Pancreas (tissue), 10 donors: ENCODE measurements at regions not wholly inside any gene's neighbourhood (a gene's known extent, or its start where the extent isn't known, plus 50 kb on each side); places are given as distances from the start of the nearest gene placed in this dataset.

Source experiments
- ATAC-seq, 4 donors: fragments of 200-7000 bp; cut with Tn5 transposase; one replicate each; pipeline versions ENCODE4 v1.8.0 to v1.9.1; 2020; ENCODE audit warnings: mild to moderate bottlenecking in 4 of 4, moderate library complexity in 4 of 4
- DNase-seq, 6 donors: peaks; one replicate each; pipeline ENCODE4 v3.0.0-alpha.2; 2020
- FAIRE-seq: peaks from 2 replicates; lab custom pipeline; 2012; peaks lifted over from hg19 to GRCh38; lab: Jason Lieb, UNC
- H3K27ac ChIP-seq, 4 donors: fragments of 200-600 bp; sonication (generic); 1 replicate in 3 of 4; 2 replicates in 1 of 4; pipeline versions ENCODE4 v1.5.0 to v1.8.0; 2020
- H3K27me3 ChIP-seq, 4 donors: fragments of 200-600 bp; one replicate each; pipeline ENCODE4 v1.8.0; 2021
- H3K36me3 ChIP-seq, 3 donors: fragments of 200-600 bp; sonication (generic) in 1 of 3; one replicate each; pipeline versions ENCODE4 v1.5.0 to v1.8.0; 2020 to 2021
- H3K4me1 ChIP-seq, 3 donors: fragments of 200-600 bp; one replicate each; pipeline ENCODE4 v1.8.0; 2021
- H3K4me3 ChIP-seq, 4 donors: fragments of 200-600 bp; sonication (generic) in 2 of 4; one replicate each; pipeline versions ENCODE4 v1.5.0 to v1.8.0; 2020 to 2021
- H3K9me3 ChIP-seq, 4 donors: fragments of 200-600 bp; one replicate each; pipeline ENCODE4 v1.8.0; 2021
- CTCF ChIP-seq, 4 donors: fragments of 200-600 bp; sonication (generic) in 3 of 4; IDR thresholded peaks; one replicate each; pipeline versions ENCODE4 v1.5.0 to v1.8.0; 2021; ENCODE audit warnings: antibody characterized with exemption in 4 of 4
- WGBS, 2 donors: extraction: QIAGEN DNeasy Blood & Tissue Kit; methylation state at CpG; one replicate each; pipeline ENCODE4 v1.1.7; 2013; 5-methylcytosine and 5-hydroxymethylcytosine counted together
- intact Hi-C, 3 donors: fragments of 100-400 bp; cut with DNase I; formaldehyde crosslinking; loops; one replicate each; pipeline versions ENCODE4 v1.11.1 to v1.14.2; 2022
- donor health status: healthy with polysubstance abuse.
- donor health status: DM: no; HTN: no; CAD: no; lungs with moderate emphysema.
- donor health status: DM: no; HTN: no; CAD: no.
- donor health status: control.
- donor health status: control.
- donor health status: Bipolar disorder and iron deficiency.
- donor health status: DM: yes; HTN: yes; CAD: no.
- donor health status: DM: no; HTN: no; CAD: no.
- donor health status: DM: no; HTN: no; CAD: no.
- donor health status: DM: yes; HTN: yes; CAD: no.

- Histone ChIP-seq H3K27ac (no peak overlapping the region), H3K36me3 (no peaks in the 10 kb centered on the region), H3K9me3 (no peaks in the 10 kb centered on the region), H3K27me3 (no peaks in the 10 kb centered on the region), H3K4me3 (no peak overlapping the region), H3K4me1 (no peaks in the 10 kb centered on the region)
- WGBS, 2 donors = 76 to 89% methylated on average over 11 of the region's 11 CpGs
- DNase-seq (no peak), ATAC-seq (no peak), FAIRE-seq (no peak)
- TF ChIP-seq CTCF (IDR thresholded peaks at IDR 0.05) = no peak
- intact Hi-C loops = no loop called here
These were observed 208.6 kb upstream of the RNF32 start for GRCh38 chr7:156432018-156432417.

GRCh38 chr7:156430109-156430508 lies 210.5 kb upstream of the RNF32 start:
- 78 to 88% methylated on average over 7 of the region's 7 CpGs for WGBS, 2 donors

GRCh38 chr7:156429514-156429913 lies 211.1 kb upstream of the RNF32 start:
- no peaks in the 10 kb centered on the region for H3K36me3 ChIP-seq
- no peaks in the 10 kb centered on the region for H3K4me1 ChIP-seq
- 92% methylated on average over 5 of the region's 5 CpGs for WGBS, 2 donors
- H3K4me3 ChIP-seq = no peak overlapping the region
- TF ChIP-seq CTCF (IDR thresholded peaks at IDR 0.05) = no peak
- ATAC-seq = no peak
- intact Hi-C loops = no loop called here
- no peak for DNase-seq
- H3K27me3 ChIP-seq = no peaks in the 10 kb centered on the region
- no peaks in the 10 kb centered on the region for H3K9me3 ChIP-seq
- no peak for FAIRE-seq
- H3K27ac ChIP-seq = no peak overlapping the region

More at GRCh38 chr7:156430109-156430508, 210.5 kb upstream of the RNF32 start:
- no peaks in the 10 kb centered on the region for H3K9me3 ChIP-seq
- H3K27me3 ChIP-seq = no peaks in the 10 kb centered on the region
- DNase-seq (no peak), ATAC-seq (no peak), FAIRE-seq (no peak)
- no peak overlapping the region for H3K27ac ChIP-seq
- no peaks in the 10 kb centered on the region for H3K36me3 ChIP-seq
- no peak for TF ChIP-seq CTCF (IDR thresholded peaks at IDR 0.05)
- no peaks in the 10 kb centered on the region for H3K4me1 ChIP-seq
- intact Hi-C loops = no loop called here
- no peak overlapping the region for H3K4me3 ChIP-seq

GRCh38 chr7:156423876-156424275 lies 216.7 kb upstream of the RNF32 start:
- DNase-seq (no peak), FAIRE-seq (no peak), ATAC-seq (no peak)
- Histone ChIP-seq H3K9me3 (no peaks in the 10 kb centered on the region), H3K27me3 (no peaks in the 10 kb centered on the region), H3K4me3 (no peak overlapping the region), H3K27ac (no peak overlapping the region), H3K4me1 (no peaks in the 10 kb centered on the region), H3K36me3 (no peaks in the 10 kb centered on the region)
- intact Hi-C loops = no loop called here
- TF ChIP-seq CTCF (IDR thresholded peaks at IDR 0.05) = no peak

GRCh38 chr7:156420496-156420895 lies 220.1 kb upstream of the RNF32 start:
- Histone ChIP-seq H3K27me3 (no peaks in the 10 kb centered on the region), H3K4me3 (no peak overlapping the region), H3K4me1 (no peaks in the 10 kb centered on the region), H3K27ac (no peak overlapping the region), H3K9me3 (no peaks in the 10 kb centered on the region), H3K36me3 (no peaks in the 10 kb centered on the region)
- FAIRE-seq (no peak), DNase-seq (no peak), ATAC-seq (no peak)
- 90 to 93% methylated on average over 1 of the region's 1 CpG for WGBS, 2 donors
- intact Hi-C loops = no loop called here
- TF ChIP-seq CTCF (IDR thresholded peaks at IDR 0.05) = no peak
